ENCODE measurements at regions not wholly inside any gene's neighbourhood (a gene's known extent, or its start where the extent isn't known, plus 50 kb on each side); places are given as distances from the start of the nearest gene placed in this dataset.

DNA sequence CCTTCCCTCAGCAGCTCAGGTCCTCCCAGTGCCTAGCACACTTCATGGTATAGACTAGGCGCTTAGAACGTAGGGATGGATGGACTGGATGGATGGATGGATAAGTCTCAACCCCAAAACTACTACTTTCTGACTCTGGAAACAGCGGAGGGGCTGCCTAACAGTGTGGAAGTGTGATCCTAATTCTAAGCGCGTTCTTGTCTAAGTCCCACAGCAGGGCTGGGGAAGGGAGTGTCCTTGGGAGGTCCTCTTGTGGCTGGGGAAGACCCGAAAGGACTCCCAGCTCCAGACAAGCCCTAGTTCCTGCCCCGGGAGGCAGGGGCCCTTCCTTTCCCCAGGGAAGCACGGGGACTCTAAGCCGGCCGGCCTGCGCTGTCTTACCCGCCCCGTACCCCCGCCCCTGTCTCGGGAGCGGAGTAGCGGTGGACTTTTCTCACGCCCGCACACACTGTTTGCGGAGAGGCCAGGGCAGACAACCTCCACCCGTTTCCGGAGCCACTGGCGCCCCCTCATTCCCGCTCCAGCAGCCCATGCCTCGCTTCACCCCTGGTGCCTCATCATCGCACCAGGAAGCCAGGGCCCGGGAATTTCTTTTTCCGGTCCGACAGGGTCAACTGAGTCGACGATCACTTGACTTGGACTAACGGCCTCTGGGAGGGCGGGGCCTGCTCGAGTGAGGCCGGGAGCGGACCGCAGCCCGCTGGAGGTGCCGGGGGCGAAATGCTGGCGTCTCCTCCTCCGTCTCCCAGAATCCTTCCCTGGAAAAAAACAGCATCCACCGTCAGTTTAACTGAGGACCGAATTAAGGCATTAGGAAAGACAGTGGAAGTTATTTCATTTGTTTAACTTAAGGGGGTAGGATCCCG lies 133.3 kb downstream of the TBC1D2B start (continued):
- TF ChIP-seq HNF1A (IDR thresholded peaks at IDR 0.05; ENCODE audit: low read depth) (no peak), HNF1A (CRISPR knock-in tag; IDR thresholded peaks at IDR 0.05; ENCODE audit: borderline replicate concordance) (peak; percentile 26; the same call in 1 of the 2 replicates), ZNF674 (CRISPR knock-in tag; IDR thresholded peaks at IDR 0.05; ENCODE audit: low read depth) (no peak), BCL6 (CRISPR knock-in tag; IDR thresholded peaks at IDR 0.05) (peak; percentile 37; the same call in 1 of the 2 replicates), POGZ (CRISPR knock-in tag; IDR thresholded peaks at IDR 0.05) (0 out of 2 replicates have a peak, but pooled peaks have one; percentile 31), SMAD9 (CRISPR knock-in tag; IDR thresholded peaks at IDR 0.05) (no peak), ZNF510 (CRISPR knock-in tag; IDR thresholded peaks at IDR 0.05; ENCODE audit: low read depth) (no peak), MYNN (CRISPR knock-in tag; IDR thresholded peaks at IDR 0.05; ENCODE audit: low read depth) (no peak), CREM (IDR thresholded peaks at IDR 0.05) (peak; percentile 37; the same call in 1 of the 2 replicates), CREM (CRISPR knock-in tag; IDR thresholded peaks at IDR 0.05) (no peak), ZNF460 (CRISPR knock-in tag; IDR thresholded peaks at IDR 0.05; ENCODE audit: borderline replicate concordance) (peak; percentile 25; the same call in 1 of the 2 replicates), ZNF317 (CRISPR knock-in tag; IDR thresholded peaks at IDR 0.05) (peak; percentile 34; the same call in 1 of the 2 replicates), NCOA1 (CRISPR knock-in tag; IDR thresholded peaks at IDR 0.05) (no peak), ZBTB10 (CRISPR knock-in tag; IDR thresholded peaks at IDR 0.05; ENCODE audit: borderline replicate concordance) (0 out of 2 replicates have a peak, but pooled peaks have one; percentile 46), SAP130 (CRISPR knock-in tag; IDR thresholded peaks at IDR 0.05; ENCODE audit: low read depth) (peak; percentile 65)
- TF ChIP-seq, protein P1, sequence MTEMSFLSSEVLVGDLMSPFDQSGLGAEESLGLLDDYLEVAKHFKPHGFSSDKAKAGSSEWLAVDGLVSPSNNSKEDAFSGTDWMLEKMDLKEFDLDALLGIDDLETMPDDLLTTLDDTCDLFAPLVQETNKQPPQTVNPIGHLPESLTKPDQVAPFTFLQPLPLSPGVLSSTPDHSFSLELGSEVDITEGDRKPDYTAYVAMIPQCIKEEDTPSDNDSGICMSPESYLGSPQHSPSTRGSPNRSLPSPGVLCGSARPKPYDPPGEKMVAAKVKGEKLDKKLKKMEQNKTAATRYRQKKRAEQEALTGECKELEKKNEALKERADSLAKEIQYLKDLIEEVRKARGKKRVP (CRISPR knock-in tag; IDR thresholded peaks at IDR 0.05), result 0 out of 4 replicates have a peak, but pooled peaks of 1 of the 2 experiments have one; percentile 22
- TF ChIP-seq, protein P2, sequence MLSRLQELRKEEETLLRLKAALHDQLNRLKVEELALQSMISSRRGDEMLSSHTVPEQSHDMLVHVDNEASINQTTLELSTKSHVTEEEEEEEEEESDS (CRISPR knock-in tag; IDR thresholded peaks at IDR 0.05; ENCODE audit: borderline replicate concordance), result no peak
